B cell (primary cell): ENCODE measurements at regions not wholly inside any gene's neighbourhood (a gene's known extent, or its start where the extent isn't known, plus 50 kb on each side); places are given as distances from the start of the nearest gene placed in this dataset.

Experiments
- EZH2 ChIP-seq: IDR thresholded peaks from 2 replicates; pipeline ENCODE4 v1.6.1; 2012; ENCODE audit warnings: borderline replicate concordance, low read depth, mild to moderate bottlenecking, moderate library complexity, low read length; ENCODE audit not compliant: insufficient read depth, poor library complexity, severe bottlenecking
- TF ChIP-seq, protein P1 (sequence below): fragments of 200-600 bp; IDR thresholded peaks from one replicate; pipeline ENCODE4 v1.8.0; 2022; ENCODE audit warnings: antibody characterized with exemption, mild to moderate bottlenecking

- TF ChIP-seq, protein P1, sequence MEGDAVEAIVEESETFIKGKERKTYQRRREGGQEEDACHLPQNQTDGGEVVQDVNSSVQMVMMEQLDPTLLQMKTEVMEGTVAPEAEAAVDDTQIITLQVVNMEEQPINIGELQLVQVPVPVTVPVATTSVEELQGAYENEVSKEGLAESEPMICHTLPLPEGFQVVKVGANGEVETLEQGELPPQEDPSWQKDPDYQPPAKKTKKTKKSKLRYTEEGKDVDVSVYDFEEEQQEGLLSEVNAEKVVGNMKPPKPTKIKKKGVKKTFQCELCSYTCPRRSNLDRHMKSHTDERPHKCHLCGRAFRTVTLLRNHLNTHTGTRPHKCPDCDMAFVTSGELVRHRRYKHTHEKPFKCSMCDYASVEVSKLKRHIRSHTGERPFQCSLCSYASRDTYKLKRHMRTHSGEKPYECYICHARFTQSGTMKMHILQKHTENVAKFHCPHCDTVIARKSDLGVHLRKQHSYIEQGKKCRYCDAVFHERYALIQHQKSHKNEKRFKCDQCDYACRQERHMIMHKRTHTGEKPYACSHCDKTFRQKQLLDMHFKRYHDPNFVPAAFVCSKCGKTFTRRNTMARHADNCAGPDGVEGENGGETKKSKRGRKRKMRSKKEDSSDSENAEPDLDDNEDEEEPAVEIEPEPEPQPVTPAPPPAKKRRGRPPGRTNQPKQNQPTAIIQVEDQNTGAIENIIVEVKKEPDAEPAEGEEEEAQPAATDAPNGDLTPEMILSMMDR, result no peak
- no peak for TF ChIP-seq EZH2
These were observed 200.4 kb downstream of the KLF12 start for GRCh38 chr13:73933795-73934194.
